GM23248 (cell line): ENCODE measurements at regions not wholly inside any gene's neighbourhood (a gene's known extent, or its start where the extent isn't known, plus 50 kb on each side); places are given as distances from the start of the nearest gene placed in this dataset.

Experiments
- EZH2 ChIP-seq: fragments of 200-600 bp; sonication (generic); IDR thresholded peaks from 2 replicates; pipeline ENCODE4 v1.6.1; 2018; ENCODE audit warnings: antibody characterized with exemption, mild to moderate bottlenecking; ENCODE audit not compliant: insufficient read depth, poor library complexity, severe bottlenecking
- EZH2phosphoT487 ChIP-seq: fragments of 200-600 bp; sonication (generic); IDR thresholded peaks from 2 replicates; pipeline ENCODE4 v1.6.1; 2018; ENCODE audit warnings: antibody characterized with exemption, moderate library complexity, mild to moderate bottlenecking, low read depth; ENCODE audit not compliant: insufficient read depth

DNA sequence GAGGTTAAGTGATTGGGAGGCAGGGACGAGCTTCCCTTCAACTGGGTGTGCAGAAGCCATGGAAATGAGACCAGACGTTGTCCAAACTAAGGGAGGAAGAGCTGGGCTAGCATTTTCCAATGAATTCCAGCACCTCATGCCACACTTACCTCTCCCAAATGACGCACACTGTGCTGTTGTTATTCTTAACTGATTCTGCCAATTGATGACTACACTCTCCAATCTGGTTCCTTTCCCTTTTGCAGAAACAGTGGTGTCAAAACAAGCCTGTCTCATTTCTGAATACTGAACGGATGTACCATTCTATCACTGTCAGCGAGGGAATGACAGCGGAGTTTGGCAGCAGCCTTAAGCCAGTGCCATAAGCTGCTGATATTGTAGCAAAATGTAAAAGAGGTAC lies 380.5 kb upstream of the HNRNPA3 start:
- TF ChIP-seq EZH2 (no peak), EZH2phosphoT487 (no peak)
